Brain microvascular endothelial cell (primary cell): ENCODE measurements at regions not wholly inside any gene's neighbourhood (a gene's known extent, or its start where the extent isn't known, plus 50 kb on each side); places are given as distances from the start of the nearest gene placed in this dataset.
"Not testable (repeated sequence)": the region's sequence is repeated elsewhere in the genome, so short reads cannot be mapped to it uniquely, and the experiment has no call there.

Experiments
- DNase-seq: peaks from one replicate; pipeline ENCODE4 v3.0.0-alpha.2; 2020
- H3K27ac ChIP-seq: fragments of 250-450 bp; sonication (Bioruptor Pico); 2 replicates; pipeline ENCODE4 v1.5.1; 2020; ENCODE audit warnings: mild to moderate bottlenecking, moderate library complexity
- H3K27me3 ChIP-seq: fragments of 250-450 bp; sonication (Bioruptor Pico); replicated peaks from 2 replicates; pipeline ENCODE4 v1.5.1; 2020; ENCODE audit warnings: mild to moderate bottlenecking
- H3K36me3 ChIP-seq: fragments of 250-450 bp; sonication (Bioruptor Pico); replicated peaks from 2 replicates; pipeline ENCODE4 v1.5.1; 2020; ENCODE audit warnings: mild to moderate bottlenecking
- H3K4me3 ChIP-seq: 2 replicates; pipeline ENCODE4 v1.5.1; 2011; ENCODE audit warnings: low read depth, mild to moderate bottlenecking, control low read depth, low read length, moderate library complexity
- CTCF ChIP-seq: IDR thresholded peaks from 2 replicates; pipeline ENCODE4 v1.5.1; 2011; ENCODE audit warnings: low read depth, mild to moderate bottlenecking, moderate library complexity, low read length, control low read depth, inconsistent platforms; ENCODE audit errors: missing control alignments
- in situ Hi-C: cut with HindIII; loops from 2 replicates; pipeline ENCODE4 v1.10.0; 2017; ENCODE audit warnings: low sequenced_read_pairs, low pct_ligation_motif_present

DNA sequence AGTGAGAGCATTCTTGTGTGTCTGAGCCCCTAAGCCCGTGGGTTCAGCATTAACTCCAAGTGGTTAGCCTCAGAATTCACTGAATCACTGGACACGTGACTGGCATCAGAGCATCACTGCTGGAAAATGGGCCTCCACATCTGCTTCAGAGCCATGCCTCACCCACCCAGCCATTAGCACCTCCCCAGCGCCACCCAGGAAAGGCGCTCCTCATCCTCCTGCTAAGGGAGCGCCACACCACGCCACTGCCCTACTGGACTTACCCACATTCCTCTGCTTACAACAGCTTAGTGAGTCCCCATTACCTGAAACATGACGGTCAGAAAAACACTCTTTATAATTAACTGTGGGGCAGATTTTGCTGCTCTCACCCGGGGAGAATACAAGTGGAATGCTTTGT, 442.6 kb upstream of the MYT1L start:
- H3K27me3 ChIP-seq, result no peaks in the 10 kb centered on the region
- H3K27ac ChIP-seq, result no peak overlapping the region
- H3K4me3 ChIP-seq, result no peak overlapping the region
- TF ChIP-seq CTCF, result no peak
- no peak for DNase-seq
- in situ Hi-C loops, result no loop called here
- H3K36me3 ChIP-seq, result no peaks in the 10 kb centered on the region

GRCh38 chr2:2773080-2773479, 442.0 kb upstream of the MYT1L start:
- H3K27me3 ChIP-seq, DNase-seq, H3K4me3 ChIP-seq, in situ Hi-C loops, H3K36me3 ChIP-seq, H3K27ac ChIP-seq: not testable (repeated sequence)

DNA sequence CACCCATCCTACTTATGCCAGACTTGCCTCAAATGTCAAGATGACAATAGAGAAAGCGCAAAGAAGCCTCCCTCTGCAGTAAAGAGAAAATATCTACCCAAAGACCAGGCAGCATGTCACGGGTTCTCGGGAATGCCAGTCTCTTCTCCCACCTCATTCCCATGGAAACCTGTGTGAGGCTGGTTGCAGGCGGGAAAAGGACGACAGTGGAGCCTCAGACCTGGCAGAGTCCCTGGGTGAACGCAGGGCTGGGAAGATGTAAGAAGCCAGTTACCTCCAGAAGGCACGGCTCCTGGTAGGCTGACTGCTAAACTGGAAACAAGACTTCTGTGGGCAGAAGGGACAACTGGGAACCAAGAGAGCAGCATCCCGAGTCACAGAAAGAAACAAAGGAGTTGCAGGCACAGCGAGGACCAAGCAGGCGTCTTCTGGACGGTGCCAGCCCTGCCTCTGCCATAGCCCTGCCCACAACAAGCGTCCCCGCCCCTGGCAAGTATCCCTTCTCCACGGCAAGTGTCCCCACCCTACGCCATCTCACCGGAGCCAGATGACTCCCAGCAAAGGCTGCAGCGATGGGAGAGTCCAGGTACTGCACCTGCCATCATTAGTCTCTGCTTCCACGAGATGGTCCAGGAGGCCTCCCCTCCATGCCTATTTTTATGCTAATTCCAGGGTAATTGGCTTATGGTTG, 440.8 kb upstream of the MYT1L start:
- Histone ChIP-seq H3K27me3 (no peaks in the 10 kb centered on the region), H3K36me3 (no peaks in the 10 kb centered on the region), H3K4me3 (no peak overlapping the region), H3K27ac (no peak overlapping the region)
- no peak for DNase-seq
- TF ChIP-seq CTCF, result no peak
- in situ Hi-C loops, result no loop called here

GRCh38 chr2:2769481-2770431, 438.7 kb upstream of the MYT1L start:
- TF ChIP-seq CTCF, result no peak

GRCh38 chr2:2768476-2768875, 437.4 kb upstream of the MYT1L start:
- no peaks in the 10 kb centered on the region for H3K36me3 ChIP-seq
- H3K27ac ChIP-seq, result no peak overlapping the region
- DNase-seq, result no peak
- in situ Hi-C loops, result no loop called here
- no peaks in the 10 kb centered on the region for H3K27me3 ChIP-seq
- TF ChIP-seq CTCF, result no peak
- H3K4me3 ChIP-seq, result no peak overlapping the region

More at GRCh38 chr2:2769481-2770431, 438.7 kb upstream of the MYT1L start:
- Histone ChIP-seq H3K4me3 (no peak overlapping the region), H3K27ac (no peak overlapping the region), H3K36me3 (no peaks in the 10 kb centered on the region), H3K27me3 (no peaks in the 10 kb centered on the region)
- no peak for DNase-seq
- in situ Hi-C loops, result no loop called here

DNA sequence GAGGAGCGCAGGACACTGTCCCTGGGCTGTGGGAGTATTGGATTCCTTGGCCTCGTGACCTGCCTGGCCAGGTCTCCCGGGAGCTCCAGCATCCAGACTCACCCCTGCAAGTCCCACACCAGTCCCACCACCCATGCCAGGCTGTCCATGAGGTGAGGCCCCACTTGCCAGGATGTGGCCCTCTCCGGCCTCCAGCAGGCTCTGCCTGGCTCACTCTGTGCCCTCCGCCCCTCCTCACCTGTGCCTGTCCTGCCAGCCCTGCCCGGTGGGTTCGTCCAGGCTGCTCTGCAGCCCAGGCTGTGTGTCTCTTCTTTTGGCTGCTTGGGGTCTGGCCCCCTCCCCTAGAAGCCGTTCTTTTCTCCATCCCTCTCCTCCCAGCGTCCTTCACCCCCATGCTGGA, 436.8 kb upstream of the MYT1L start:
- H3K36me3 ChIP-seq, result no peaks in the 10 kb centered on the region
- in situ Hi-C loops, result no loop called here
- no peak overlapping the region for H3K4me3 ChIP-seq
- H3K27me3 ChIP-seq, result no peaks in the 10 kb centered on the region
- H3K27ac ChIP-seq, result no peak overlapping the region
- no peak for DNase-seq
- no peak for TF ChIP-seq CTCF
